ENCODE measurements at regions not wholly inside any gene's neighbourhood (a gene's known extent, or its start where the extent isn't known, plus 50 kb on each side); places are given as distances from the start of the nearest gene placed in this dataset.

DNA sequence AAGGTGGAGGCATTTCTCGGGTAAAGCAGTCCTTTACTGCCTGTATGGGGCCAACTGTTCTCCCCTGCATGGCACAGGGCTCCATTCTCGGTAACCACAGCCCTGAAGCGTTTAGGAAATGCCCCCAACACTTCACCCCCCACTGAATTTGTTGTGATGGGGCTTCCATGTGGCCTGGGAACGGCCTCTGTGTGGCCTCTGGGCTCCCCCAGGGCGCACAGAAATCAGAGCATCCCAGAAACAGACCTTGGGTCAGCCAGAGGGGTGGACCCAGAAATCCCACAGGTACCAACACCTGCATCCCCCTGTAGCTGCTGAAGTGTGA is 153.7 kb upstream of the VSTM2B start:
- TF ChIP-seq, protein P1, sequence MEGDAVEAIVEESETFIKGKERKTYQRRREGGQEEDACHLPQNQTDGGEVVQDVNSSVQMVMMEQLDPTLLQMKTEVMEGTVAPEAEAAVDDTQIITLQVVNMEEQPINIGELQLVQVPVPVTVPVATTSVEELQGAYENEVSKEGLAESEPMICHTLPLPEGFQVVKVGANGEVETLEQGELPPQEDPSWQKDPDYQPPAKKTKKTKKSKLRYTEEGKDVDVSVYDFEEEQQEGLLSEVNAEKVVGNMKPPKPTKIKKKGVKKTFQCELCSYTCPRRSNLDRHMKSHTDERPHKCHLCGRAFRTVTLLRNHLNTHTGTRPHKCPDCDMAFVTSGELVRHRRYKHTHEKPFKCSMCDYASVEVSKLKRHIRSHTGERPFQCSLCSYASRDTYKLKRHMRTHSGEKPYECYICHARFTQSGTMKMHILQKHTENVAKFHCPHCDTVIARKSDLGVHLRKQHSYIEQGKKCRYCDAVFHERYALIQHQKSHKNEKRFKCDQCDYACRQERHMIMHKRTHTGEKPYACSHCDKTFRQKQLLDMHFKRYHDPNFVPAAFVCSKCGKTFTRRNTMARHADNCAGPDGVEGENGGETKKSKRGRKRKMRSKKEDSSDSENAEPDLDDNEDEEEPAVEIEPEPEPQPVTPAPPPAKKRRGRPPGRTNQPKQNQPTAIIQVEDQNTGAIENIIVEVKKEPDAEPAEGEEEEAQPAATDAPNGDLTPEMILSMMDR (IDR thresholded peaks at IDR 0.05), result no peak
- TF ChIP-seq ESRRA (CRISPR knock-in tag; IDR thresholded peaks at IDR 0.05; ENCODE audit: borderline replicate concordance), result no peak
- TF ChIP-seq, protein P2, sequence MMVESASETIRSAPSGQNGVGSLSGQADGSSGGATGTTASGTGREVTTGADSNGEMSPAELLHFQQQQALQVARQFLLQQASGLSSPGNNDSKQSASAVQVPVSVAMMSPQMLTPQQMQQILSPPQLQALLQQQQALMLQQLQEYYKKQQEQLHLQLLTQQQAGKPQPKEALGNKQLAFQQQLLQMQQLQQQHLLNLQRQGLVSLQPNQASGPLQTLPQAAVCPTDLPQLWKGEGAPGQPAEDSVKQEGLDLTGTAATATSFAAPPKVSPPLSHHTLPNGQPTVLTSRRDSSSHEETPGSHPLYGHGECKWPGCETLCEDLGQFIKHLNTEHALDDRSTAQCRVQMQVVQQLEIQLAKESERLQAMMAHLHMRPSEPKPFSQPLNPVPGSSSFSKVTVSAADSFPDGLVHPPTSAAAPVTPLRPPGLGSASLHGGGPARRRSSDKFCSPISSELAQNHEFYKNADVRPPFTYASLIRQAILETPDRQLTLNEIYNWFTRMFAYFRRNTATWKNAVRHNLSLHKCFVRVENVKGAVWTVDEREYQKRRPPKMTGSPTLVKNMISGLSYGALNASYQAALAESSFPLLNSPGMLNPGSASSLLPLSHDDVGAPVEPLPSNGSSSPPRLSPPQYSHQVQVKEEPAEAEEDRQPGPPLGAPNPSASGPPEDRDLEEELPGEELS (CRISPR knock-in tag; IDR thresholded peaks at IDR 0.05), result no peak

Measured in WTC11 (cell line).